Omental fat pad (tissue), 3 donors: ENCODE measurements at regions not wholly inside any gene's neighbourhood (a gene's known extent, or its start where the extent isn't known, plus 50 kb on each side); places are given as distances from the start of the nearest gene placed in this dataset.
"Not testable (repeated sequence)": the region's sequence is repeated elsewhere in the genome, so short reads cannot be mapped to it uniquely, and the experiment has no call there.

Experiments used
- ATAC-seq: fragments of 150-250 bp; one replicate; pipeline ENCODE4 v1.9.1; 2016; ENCODE audit warnings: mild to moderate bottlenecking, moderate library complexity; ENCODE audit not compliant: low FRiP score
- DNase-seq: peaks from one replicate; pipeline ENCODE4 v3.0.0-alpha.2; 2019; ENCODE audit warnings: low spot score
- TF ChIP-seq, protein P1 (sequence below), 3 donors: fragments of 450-650 bp; IDR thresholded peaks; one replicate each; pipeline ENCODE4 v1.5.1; 2016 to 2017; ENCODE audit warnings: antibody characterized with exemption in 3 of 3, mild to moderate bottlenecking in 3 of 3, moderate library complexity in 2 of 3

DNA sequence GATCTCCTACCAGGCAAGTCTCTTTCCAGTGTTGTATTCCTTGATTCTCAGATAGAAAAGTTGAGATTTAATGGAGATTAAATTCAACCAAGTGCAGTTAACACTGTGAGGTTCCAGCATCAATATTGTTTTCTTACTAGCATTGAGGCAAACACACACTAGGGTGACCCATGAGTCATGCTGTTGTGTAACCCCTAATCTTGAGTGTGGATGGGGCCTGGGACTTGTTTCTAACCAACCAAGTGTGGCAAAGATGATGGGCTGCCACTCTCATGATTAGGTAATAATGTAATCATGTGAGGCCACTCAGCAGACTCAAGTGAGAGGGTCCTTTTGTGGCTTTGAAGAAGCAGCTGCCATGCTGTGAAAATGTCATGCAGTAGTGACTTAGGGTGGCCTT lies 394.2 kb downstream of the IRX2 start:
- DNase-seq: no peak

DNA sequence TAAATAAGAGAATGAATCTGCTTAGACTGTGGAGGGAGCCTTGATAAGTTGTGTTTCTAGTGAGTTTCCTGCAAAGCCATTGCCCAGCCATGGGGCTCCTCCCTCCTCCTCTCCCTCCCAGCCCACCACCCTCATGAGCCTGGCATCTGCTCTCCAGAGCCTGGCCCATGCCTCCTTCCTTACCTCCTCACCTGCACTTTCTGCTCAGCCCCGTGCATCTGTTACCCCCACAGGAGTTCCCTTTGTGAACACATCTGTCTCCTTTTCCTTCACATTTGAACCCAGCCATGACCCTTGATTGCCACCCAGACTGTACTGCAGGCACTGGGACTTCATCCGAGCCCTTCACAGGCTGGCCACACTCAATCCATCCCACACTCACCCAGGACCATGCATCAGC lies 395.6 kb downstream of the IRX2 start:
- TF ChIP-seq, protein P1, sequence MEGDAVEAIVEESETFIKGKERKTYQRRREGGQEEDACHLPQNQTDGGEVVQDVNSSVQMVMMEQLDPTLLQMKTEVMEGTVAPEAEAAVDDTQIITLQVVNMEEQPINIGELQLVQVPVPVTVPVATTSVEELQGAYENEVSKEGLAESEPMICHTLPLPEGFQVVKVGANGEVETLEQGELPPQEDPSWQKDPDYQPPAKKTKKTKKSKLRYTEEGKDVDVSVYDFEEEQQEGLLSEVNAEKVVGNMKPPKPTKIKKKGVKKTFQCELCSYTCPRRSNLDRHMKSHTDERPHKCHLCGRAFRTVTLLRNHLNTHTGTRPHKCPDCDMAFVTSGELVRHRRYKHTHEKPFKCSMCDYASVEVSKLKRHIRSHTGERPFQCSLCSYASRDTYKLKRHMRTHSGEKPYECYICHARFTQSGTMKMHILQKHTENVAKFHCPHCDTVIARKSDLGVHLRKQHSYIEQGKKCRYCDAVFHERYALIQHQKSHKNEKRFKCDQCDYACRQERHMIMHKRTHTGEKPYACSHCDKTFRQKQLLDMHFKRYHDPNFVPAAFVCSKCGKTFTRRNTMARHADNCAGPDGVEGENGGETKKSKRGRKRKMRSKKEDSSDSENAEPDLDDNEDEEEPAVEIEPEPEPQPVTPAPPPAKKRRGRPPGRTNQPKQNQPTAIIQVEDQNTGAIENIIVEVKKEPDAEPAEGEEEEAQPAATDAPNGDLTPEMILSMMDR (IDR thresholded peaks at IDR 0.05): no peak
- ATAC-seq (no peak), DNase-seq (no peak)

More for the DNA sequence above, 394.2 kb downstream of the IRX2 start:
- ATAC-seq: no peak
- TF ChIP-seq, protein P1 (IDR thresholded peaks at IDR 0.05): no peak

DNA sequence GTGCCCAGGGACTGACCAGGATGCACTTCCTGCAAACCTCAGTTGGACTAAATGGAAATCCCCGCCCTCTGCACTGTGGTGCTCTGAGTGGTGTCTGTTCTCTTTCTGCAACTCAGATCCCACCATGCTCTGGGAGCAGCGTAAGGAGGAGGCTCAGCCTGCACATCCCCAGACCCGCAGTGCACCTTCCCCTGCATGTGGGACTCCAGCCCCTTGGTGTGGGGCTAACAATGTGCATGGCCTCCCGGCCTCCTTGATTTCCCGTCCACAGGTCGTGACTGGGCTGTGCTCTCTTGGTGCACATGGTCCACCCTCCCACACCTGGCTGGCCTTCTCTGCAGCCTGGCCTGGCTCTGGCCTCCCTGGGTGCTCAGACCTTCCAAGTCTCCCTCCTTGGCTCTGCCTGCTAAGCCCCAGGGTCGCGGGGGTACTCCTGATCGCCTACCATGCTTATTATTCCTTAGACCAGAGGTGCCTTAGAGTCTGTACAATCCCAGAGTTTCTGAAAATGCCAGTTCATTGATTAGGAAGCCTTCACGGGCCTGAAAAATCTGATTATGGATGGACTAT lies 397.5 kb downstream of the IRX2 start:
- TF ChIP-seq, protein P1 (IDR thresholded peaks at IDR 0.05): no peak
- DNase-seq (no peak), ATAC-seq (no peak)

DNA sequence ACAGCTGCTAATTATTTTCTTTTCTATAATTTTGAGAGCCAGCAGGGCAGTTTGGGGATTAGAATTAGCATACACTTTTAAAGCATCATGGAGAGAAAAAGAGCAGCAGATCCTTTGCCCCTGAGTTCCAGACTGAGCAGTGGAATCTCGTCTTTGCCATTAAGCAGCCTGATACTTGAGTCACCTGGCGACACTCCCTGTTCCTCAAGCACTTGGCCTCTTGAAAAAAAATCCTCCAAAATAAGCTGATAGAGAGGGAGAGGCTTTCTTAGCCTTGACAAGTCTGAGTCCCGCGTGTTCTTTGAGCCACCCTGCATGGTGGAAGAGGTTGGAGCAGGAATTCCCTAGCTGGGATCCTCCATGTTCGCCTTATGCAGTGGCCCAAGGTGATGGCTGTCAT lies 398.3 kb downstream of the IRX2 start:
- ATAC-seq: no peak
- DNase-seq: no peak
- TF ChIP-seq, protein P1 (IDR thresholded peaks at IDR 0.05): no peak

DNA sequence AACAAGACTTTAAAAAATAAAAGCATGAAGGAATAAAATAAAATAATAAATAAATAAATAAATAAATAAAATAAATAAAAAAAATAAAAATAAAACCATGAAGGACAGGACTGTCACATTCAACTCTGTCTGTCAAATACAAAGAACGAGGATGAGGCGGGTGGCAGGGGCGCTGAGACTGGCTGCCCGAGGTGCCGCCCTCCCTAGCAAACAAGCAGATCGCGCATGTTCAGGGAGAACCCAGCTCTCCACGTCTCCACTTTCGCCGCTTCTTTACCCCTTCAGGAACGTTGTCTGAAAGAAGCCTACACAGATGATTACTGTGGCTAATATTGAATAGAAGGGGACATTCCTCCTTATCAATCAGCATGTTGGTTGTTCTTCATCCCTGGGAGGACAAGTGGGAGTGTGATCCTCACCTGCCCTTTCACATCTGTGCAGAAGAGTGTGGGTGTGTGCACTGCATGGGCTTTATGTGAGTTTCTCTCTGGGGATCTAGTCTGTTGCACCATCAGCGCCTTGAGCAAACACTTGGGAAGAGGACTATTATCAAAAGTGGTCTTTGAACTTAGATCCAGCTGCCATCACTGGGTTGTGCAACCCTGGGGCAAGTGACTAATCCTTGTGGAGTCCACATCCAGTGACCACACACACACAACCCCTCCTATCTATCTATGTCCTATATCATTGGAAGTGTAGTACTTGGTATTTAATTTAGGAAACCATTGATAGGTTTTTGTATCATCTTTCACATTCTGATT lies 399.2 kb downstream of the IRX2 start:
- no peak for DNase-seq
- no peak for ATAC-seq

DNA sequence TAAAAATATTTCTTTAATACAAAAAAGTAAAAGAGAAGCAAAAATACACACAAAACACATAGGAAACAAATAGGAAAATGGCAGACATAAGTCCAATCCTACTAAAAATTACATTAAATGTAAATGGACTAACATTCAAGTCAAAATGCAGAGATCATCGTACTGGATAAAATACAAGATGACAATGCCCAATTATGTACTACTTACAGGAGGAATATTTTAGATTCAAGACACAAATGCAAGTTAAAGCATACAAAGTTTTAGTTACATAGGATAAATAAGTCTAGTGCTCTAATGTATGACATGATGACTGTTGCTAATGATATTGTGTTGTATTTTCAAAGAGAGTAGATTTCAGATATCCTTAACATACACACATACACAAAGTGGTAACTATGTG lies 401.7 kb downstream of the IRX2 start:
- not testable (repeated sequence) for ATAC-seq

More for the DNA sequence above, 399.2 kb downstream of the IRX2 start:
- TF ChIP-seq, protein P1 (IDR thresholded peaks at IDR 0.05): no peak

DNA sequence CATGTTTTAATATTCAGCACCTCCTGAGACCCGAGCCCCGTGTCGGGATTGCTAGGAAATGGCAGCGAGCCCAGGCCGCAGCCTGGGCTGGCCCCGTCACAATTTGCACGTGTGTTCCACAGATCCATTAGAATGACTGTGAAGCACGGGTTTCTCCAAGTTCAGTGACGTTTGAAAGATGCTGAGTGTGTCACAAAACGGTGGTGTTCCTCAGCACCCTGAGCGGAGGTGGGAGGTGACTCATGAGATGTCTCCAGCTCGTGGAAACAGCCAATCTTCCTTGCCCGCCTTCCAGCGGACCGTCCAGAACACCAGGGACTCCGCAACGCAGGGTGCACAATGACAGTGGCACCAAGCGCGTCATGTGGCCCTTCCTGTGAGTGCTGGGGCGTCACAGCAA lies 412.8 kb downstream of the IRX2 start:
- DNase-seq: no peak
- ATAC-seq: no peak
- TF ChIP-seq, protein P1 (IDR thresholded peaks at IDR 0.05): no peak

More for the DNA sequence above, 401.7 kb downstream of the IRX2 start:
- DNase-seq: not testable (repeated sequence)
